ENCODE measurements at regions not wholly inside any gene's neighbourhood (a gene's known extent, or its start where the extent isn't known, plus 50 kb on each side); places are given as distances from the start of the nearest gene placed in this dataset.
"Not testable (repeated sequence)": the region's sequence is repeated elsewhere in the genome, so short reads cannot be mapped to it uniquely, and the experiment has no call there.

- peak; percentile 82 for ATAC-seq
- not testable (repeated sequence) for H3K4me3 Mint-ChIP-seq; H3K36me3 Mint-ChIP-seq; DNase-seq (ENCODE audit: low spot score in 2 of 2); H3K27ac Mint-ChIP-seq; H3K9me3 Mint-ChIP-seq; H3K4me1 Mint-ChIP-seq
Observed at GRCh38 chr21:8428668-8429456, 2092.5 kb upstream of the TPTE start.

GRCh38 chr21:8434710-8435109, 2086.7 kb upstream of the TPTE start:
- H3K4me3 Mint-ChIP-seq; H3K36me3 Mint-ChIP-seq; H3K4me1 Mint-ChIP-seq; ATAC-seq; H3K9me3 Mint-ChIP-seq; H3K27ac Mint-ChIP-seq; DNase-seq (ENCODE audit: low spot score in 2 of 2): not testable (repeated sequence)

GRCh38 chr21:8443093-8443492, 2078.3 kb upstream of the TPTE start:
- H3K9me3 Mint-ChIP-seq; DNase-seq (ENCODE audit: low spot score in 2 of 2); H3K4me3 Mint-ChIP-seq; H3K4me1 Mint-ChIP-seq; ATAC-seq; H3K36me3 Mint-ChIP-seq; H3K27ac Mint-ChIP-seq: not testable (repeated sequence)

GRCh38 chr21:8449807-8450206, 2071.6 kb upstream of the TPTE start:
- DNase-seq (ENCODE audit: low spot score in 2 of 2), result not testable (repeated sequence)

GRCh38 chr21:8455279-8456128, 2065.9 kb upstream of the TPTE start:
- H3K4me3 Mint-ChIP-seq; DNase-seq (ENCODE audit: low spot score in 2 of 2); H3K4me1 Mint-ChIP-seq; H3K36me3 Mint-ChIP-seq; H3K27ac Mint-ChIP-seq; H3K9me3 Mint-ChIP-seq: not testable (repeated sequence)
- ATAC-seq, result peak; percentile 77

More at GRCh38 chr21:8449807-8450206, 2071.6 kb upstream of the TPTE start:
- H3K4me3 Mint-ChIP-seq, ATAC-seq, H3K9me3 Mint-ChIP-seq, H3K4me1 Mint-ChIP-seq, H3K27ac Mint-ChIP-seq, H3K36me3 Mint-ChIP-seq: not testable (repeated sequence)

GRCh38 chr21:8464403-8465152, 2056.8 kb upstream of the TPTE start:
- H3K4me3 Mint-ChIP-seq; H3K27ac Mint-ChIP-seq; H3K36me3 Mint-ChIP-seq; DNase-seq (ENCODE audit: low spot score in 2 of 2); H3K4me1 Mint-ChIP-seq; H3K9me3 Mint-ChIP-seq: not testable (repeated sequence)
- ATAC-seq, result peak; percentile 89

GRCh38 chr21:8466642-8467041, 2054.7 kb upstream of the TPTE start:
- H3K9me3 Mint-ChIP-seq, result not testable (repeated sequence)

More at GRCh38 chr21:8466642-8467041, 2054.7 kb upstream of the TPTE start:
- not testable (repeated sequence) for ATAC-seq; H3K36me3 Mint-ChIP-seq; H3K27ac Mint-ChIP-seq; H3K4me1 Mint-ChIP-seq; DNase-seq (ENCODE audit: low spot score in 2 of 2); H3K4me3 Mint-ChIP-seq
